Hypothalamus (tissue), 51 donors: ENCODE measurements at regions not wholly inside any gene's neighbourhood (a gene's known extent, or its start where the extent isn't known, plus 50 kb on each side); places are given as distances from the start of the nearest gene placed in this dataset.

Experiments used
- DNase-seq, 51 donors: peaks; one replicate each; lab custom pipeline; 2025; lab: John Stamatoyannopoulos, UW

- DNase-seq, result no peak
These were observed 53.5 kb upstream of the LRRN1 start for GRCh38 chr3:3745693-3746092.

GRCh38 chr3:3744826-3745225 lies 54.4 kb upstream of the LRRN1 start:
- DNase-seq, result no peak

- DNase-seq, result no peak
These were observed 55.5 kb upstream of the LRRN1 start for GRCh38 chr3:3743754-3744153.

- no peak for DNase-seq
These were observed 59.2 kb upstream of the LRRN1 start for GRCh38 chr3:3740061-3740460.

GRCh38 chr3:3739330-3740060 lies 59.7 kb upstream of the LRRN1 start:
- DNase-seq, result no peak

- no peak for DNase-seq
These were observed 61.7 kb upstream of the LRRN1 start for GRCh38 chr3:3737531-3737930.

- no peak for DNase-seq
These were observed 63.3 kb upstream of the LRRN1 start for GRCh38 chr3:3735919-3736318.

GRCh38 chr3:3734881-3735280 lies 64.3 kb upstream of the LRRN1 start:
- DNase-seq, result no peak

- DNase-seq, result no peak
These were observed 70.0 kb upstream of the LRRN1 start for GRCh38 chr3:3729261-3729660.

GRCh38 chr3:3726549-3726948 lies 72.7 kb upstream of the LRRN1 start:
- no peak for DNase-seq

GRCh38 chr3:3714572-3714971 lies 84.7 kb upstream of the LRRN1 start:
- no peak for DNase-seq

GRCh38 chr3:3712971-3713370 lies 86.3 kb upstream of the LRRN1 start:
- peak in 1 of 51 donors; percentile 10 for DNase-seq

GRCh38 chr3:3708769-3709115 lies 90.5 kb upstream of the LRRN1 start:
- no peak for DNase-seq

- DNase-seq, result no peak
These were observed 91.1 kb upstream of the LRRN1 start for GRCh38 chr3:3707858-3708768.

GRCh38 chr3:3705090-3705775 lies 94.0 kb upstream of the LRRN1 start:
- DNase-seq, result peak in 36 of 51 donors; percentile 1 to 83 (median 28)

GRCh38 chr3:3701949-3702348 lies 97.3 kb upstream of the LRRN1 start:
- peak in 1 of 51 donors; percentile 20 for DNase-seq

- no peak for DNase-seq
These were observed 99.2 kb upstream of the LRRN1 start for GRCh38 chr3:3699816-3700633.

- no peak for DNase-seq
These were observed 99.8 kb upstream of the LRRN1 start for GRCh38 chr3:3699407-3699806.

- no peak for DNase-seq
These were observed 102.9 kb upstream of the LRRN1 start for GRCh38 chr3:3696345-3696744.

GRCh38 chr3:3693593-3693992 lies 105.6 kb upstream of the LRRN1 start:
- DNase-seq, result no peak
